Ovary (tissue), 7 donors: ENCODE measurements at regions not wholly inside any gene's neighbourhood (a gene's known extent, or its start where the extent isn't known, plus 50 kb on each side); places are given as distances from the start of the nearest gene placed in this dataset.

Source experiments
- DNase-seq, 5 donors: peaks; one replicate each; pipeline ENCODE4 v3.0.0-alpha.2; 2019 to 2020
- H3K27ac ChIP-seq, 2 donors: fragments of 200-600 bp; one replicate each; pipeline versions ENCODE4 v1.5.1 to v1.8.0; 2019 to 2022
- H3K27me3 ChIP-seq: fragments of 200-600 bp; one replicate; pipeline ENCODE4 v1.8.0; 2022
- H3K36me3 ChIP-seq: fragments of 200-600 bp; sonication (generic); one replicate; pipeline ENCODE4 v1.5.1; 2019
- H3K4me1 ChIP-seq: one replicate; pipeline ENCODE4 v1.8.1; 2013; ENCODE audit warnings: mild to moderate bottlenecking, moderate library complexity; ENCODE audit not compliant: insufficient read depth
- H3K4me3 ChIP-seq: fragments of 200-600 bp; sonication (generic); one replicate; pipeline ENCODE4 v1.5.1; 2017
- H3K9me3 ChIP-seq, 2 donors: fragments of 200-600 bp in 1 of 2; sonication (generic) in 1 of 2; one replicate each; pipeline versions ENCODE4 v1.5.1 to v1.8.1; 2013 to 2019; ENCODE audit warnings: mild to moderate bottlenecking in 1 of 2, moderate library complexity in 1 of 2
- EP300 ChIP-seq: sonication (generic); formaldehyde crosslinking; IDR thresholded peaks from one replicate; pipeline ENCODE4 v1.6.1; 2017; ENCODE audit warnings: antibody characterized with exemption
- POLR2A ChIP-seq: fragments of 450-650 bp; IDR thresholded peaks from one replicate; pipeline ENCODE4 v1.6.1; 2017; ENCODE audit warnings: antibody characterized with exemption, mild to moderate bottlenecking, moderate library complexity
- WGBS, 3 donors: extraction: QIAGEN DNeasy Blood & Tissue Kit in 1 of 3; methylation state at CpG; one replicate each; pipeline versions ENCODE4 v1.1.5 to v1.1.7; 2013 to 2017; 5-methylcytosine and 5-hydroxymethylcytosine counted together
- intact Hi-C, 4 donors: fragments of 100-400 bp; cut with DNase I; formaldehyde crosslinking; loops; one replicate each; pipeline versions ENCODE4 v1.11.0 to v1.15.1; 2022 to 2023
- TF ChIP-seq, protein P1 (sequence below), 3 donors: fragments of 450-650 bp in 2 of 3; fragments of 200-600 bp in 1 of 3; IDR thresholded peaks; one replicate each; pipeline versions ENCODE4 v1.5.1 to v1.8.0; 2016 to 2022; ENCODE audit warnings: antibody characterized with exemption in 3 of 3, mild to moderate bottlenecking in 1 of 3
- donor health status: DM: no; HTN: no; CAD: no; lungs with moderate emphysema.
- donor health status: DM: no; HTN: no; CAD: no.
- donor health status: Bipolar disorder and iron deficiency.
- donor health status: DM: no; HTN: no; CAD: no.
- donor health status: DM: yes; HTN: yes; CAD: no.

DNA sequence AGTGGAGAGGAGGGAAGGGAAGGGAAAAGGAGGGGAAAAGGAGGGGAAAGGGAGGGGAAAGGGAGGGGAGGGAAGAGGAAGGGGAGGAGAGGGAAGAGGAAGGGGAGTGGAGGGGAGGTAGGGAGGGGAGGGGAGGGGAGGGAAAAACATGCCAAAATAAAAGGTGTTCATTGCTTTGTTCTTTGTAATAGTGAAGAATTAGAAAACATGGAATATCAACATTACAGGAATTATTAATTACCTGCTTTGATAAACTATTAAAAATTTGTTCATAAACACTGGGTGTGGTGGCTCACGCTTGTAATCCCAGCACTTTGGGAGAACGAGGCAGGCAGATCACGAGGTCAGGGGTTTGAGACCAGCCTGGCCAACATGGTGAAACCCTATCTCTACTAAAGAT, 579.2 kb downstream of the MED13L start:
- H3K4me3 ChIP-seq = no peak overlapping the region
- H3K36me3 ChIP-seq = no peaks in the 10 kb centered on the region
- H3K27ac ChIP-seq = no peak overlapping the region
- TF ChIP-seq, protein P1, sequence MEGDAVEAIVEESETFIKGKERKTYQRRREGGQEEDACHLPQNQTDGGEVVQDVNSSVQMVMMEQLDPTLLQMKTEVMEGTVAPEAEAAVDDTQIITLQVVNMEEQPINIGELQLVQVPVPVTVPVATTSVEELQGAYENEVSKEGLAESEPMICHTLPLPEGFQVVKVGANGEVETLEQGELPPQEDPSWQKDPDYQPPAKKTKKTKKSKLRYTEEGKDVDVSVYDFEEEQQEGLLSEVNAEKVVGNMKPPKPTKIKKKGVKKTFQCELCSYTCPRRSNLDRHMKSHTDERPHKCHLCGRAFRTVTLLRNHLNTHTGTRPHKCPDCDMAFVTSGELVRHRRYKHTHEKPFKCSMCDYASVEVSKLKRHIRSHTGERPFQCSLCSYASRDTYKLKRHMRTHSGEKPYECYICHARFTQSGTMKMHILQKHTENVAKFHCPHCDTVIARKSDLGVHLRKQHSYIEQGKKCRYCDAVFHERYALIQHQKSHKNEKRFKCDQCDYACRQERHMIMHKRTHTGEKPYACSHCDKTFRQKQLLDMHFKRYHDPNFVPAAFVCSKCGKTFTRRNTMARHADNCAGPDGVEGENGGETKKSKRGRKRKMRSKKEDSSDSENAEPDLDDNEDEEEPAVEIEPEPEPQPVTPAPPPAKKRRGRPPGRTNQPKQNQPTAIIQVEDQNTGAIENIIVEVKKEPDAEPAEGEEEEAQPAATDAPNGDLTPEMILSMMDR (IDR thresholded peaks at IDR 0.05) = no peak
- no peak for TF ChIP-seq EP300
- no peak for TF ChIP-seq POLR2A
- intact Hi-C loops = no loop called here
- 61 to 77% (median 62%) methylated on average over 3 of the region's 3 CpGs for WGBS, 3 donors
- H3K27me3 ChIP-seq = no peaks in the 10 kb centered on the region
- DNase-seq = no peak
- H3K4me1 ChIP-seq = no peaks in the 10 kb centered on the region
- no peaks in the 10 kb centered on the region for H3K9me3 ChIP-seq

DNA sequence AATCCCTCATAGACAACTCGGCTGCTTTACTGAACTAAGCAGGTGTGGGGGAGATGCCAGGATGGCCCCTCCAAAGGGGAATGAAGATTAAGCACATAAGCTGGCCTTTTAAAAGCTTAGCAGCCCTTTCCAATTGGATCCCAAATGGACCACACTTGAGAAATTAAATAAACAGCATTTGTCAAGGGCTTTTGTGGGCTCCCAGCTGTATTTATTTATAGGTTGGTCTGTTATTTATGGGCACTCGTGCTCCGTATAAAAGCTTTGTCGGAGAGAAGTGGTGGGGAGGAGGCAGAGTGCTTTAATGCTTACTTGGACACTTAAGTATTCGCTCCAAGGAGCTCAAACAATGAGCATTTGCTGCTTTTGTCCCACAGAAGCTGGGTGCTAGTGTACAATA, 580.2 kb downstream of the MED13L start:
- H3K9me3 ChIP-seq = no peaks in the 10 kb centered on the region
- H3K27me3 ChIP-seq = no peaks in the 10 kb centered on the region
- no peak overlapping the region for H3K4me3 ChIP-seq
- TF ChIP-seq, protein P1 (IDR thresholded peaks at IDR 0.05) = no peak
- TF ChIP-seq POLR2A (no peak), EP300 (no peak)
- H3K27ac ChIP-seq = no peak overlapping the region
- 21 to 29% (median 28%) methylated on average over 5 of the region's 5 CpGs for WGBS, 3 donors
- no peaks in the 10 kb centered on the region for H3K4me1 ChIP-seq
- H3K36me3 ChIP-seq = no peaks in the 10 kb centered on the region
- intact Hi-C loops = no loop called here
- no peak for DNase-seq

DNA sequence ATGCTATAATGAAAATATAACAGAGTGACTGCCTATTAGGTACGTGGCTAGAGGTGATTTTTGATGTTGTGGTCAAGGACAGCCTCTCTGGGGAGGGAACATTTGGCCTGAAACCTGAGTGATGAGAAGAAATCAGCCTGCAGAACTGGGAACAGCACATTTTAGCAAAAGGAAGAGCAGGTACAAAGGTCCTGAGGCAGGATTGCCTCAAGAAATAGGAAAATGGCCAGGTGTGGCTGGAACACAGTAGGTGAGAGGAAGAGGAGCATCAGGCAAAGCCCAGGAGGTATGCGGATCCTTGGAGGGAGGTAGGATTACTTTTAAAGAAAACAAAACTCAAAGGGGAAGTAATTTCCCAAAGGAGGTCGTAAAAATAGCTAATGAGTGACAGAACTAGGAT, 582.9 kb downstream of the MED13L start:
- intact Hi-C loops = no loop called here
- Histone ChIP-seq H3K4me1 (no peaks in the 10 kb centered on the region), H3K27me3 (no peaks in the 10 kb centered on the region), H3K9me3 (no peaks in the 10 kb centered on the region), H3K36me3 (no peaks in the 10 kb centered on the region), H3K27ac (no peak overlapping the region), H3K4me3 (no peak overlapping the region)
- WGBS, 3 donors = 64 to 83% (median 73%) methylated on average over 3 of the region's 3 CpGs
- DNase-seq = no peak
- TF ChIP-seq, protein P1 (IDR thresholded peaks at IDR 0.05) = no peak
- no peak for TF ChIP-seq POLR2A
- no peak for TF ChIP-seq EP300

DNA sequence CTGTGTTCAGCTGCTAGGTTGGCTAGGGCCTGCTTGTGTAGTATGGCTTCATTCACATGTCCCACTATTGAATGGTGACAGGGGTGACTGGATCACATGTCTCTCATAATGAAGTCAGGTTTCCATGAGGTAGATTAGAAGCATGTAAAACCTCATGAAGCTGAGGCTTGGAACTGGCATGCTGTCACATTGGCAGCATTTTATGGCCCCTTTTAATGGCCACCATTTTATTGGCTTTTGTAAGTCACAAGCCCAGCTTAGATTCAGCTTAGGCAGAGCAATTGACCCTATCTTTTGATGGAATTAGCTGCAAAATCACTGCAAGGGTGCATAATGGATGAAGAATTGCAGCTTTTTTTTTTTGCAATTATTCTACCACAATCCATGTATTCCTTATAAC, 583.5 kb downstream of the MED13L start:
- intact Hi-C loops = no loop called here
- Histone ChIP-seq H3K4me1 (no peaks in the 10 kb centered on the region), H3K27ac (no peak overlapping the region), H3K4me3 (no peak overlapping the region), H3K9me3 (no peaks in the 10 kb centered on the region), H3K36me3 (no peaks in the 10 kb centered on the region), H3K27me3 (no peaks in the 10 kb centered on the region)
- no peak for DNase-seq
- no peak for TF ChIP-seq POLR2A
- TF ChIP-seq, protein P1 (IDR thresholded peaks at IDR 0.05) = no peak
- no peak for TF ChIP-seq EP300

DNA sequence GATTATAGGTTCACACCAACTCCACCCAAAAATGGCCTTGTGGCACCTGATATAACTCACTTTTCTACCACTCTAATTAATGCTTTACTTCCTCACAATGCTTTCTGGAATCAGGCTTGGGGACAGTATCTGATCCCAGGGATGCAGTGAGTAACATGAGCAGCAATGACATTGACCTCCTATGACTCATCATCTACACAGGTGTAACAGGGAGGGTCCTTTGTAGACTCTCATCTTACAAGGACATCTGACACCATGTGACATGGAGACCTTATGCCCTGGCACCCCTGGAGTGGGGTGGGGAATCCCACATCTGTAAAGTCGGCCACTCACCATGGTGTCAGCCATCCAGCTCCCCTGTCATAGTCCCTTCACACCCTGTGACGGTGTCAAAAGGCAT, 586.4 kb downstream of the MED13L start:
- intact Hi-C loops = no loop called here
- WGBS, 3 donors = 82 to 91% (median 86%) methylated on average over 2 of the region's 2 CpGs

More for the DNA sequence above, 586.4 kb downstream of the MED13L start:
- Histone ChIP-seq H3K27ac (no peak overlapping the region), H3K4me3 (no peak overlapping the region), H3K36me3 (no peaks in the 10 kb centered on the region), H3K4me1 (peaks cover 1% of the 10 kb centered on the region), H3K27me3 (no peaks in the 10 kb centered on the region), H3K9me3 (no peaks in the 10 kb centered on the region)
- TF ChIP-seq, protein P1 (IDR thresholded peaks at IDR 0.05) = no peak
- TF ChIP-seq EP300 = no peak
- TF ChIP-seq POLR2A = no peak
- DNase-seq = no peak
